ENCODE measurements at regions not wholly inside any gene's neighbourhood (a gene's known extent, or its start where the extent isn't known, plus 50 kb on each side); places are given as distances from the start of the nearest gene placed in this dataset.

- DNase-seq = no peak
Measured at GRCh38 chr16:48932216-48932855, 322.4 kb upstream of the N4BP1 start.

- no peak for DNase-seq
Measured at GRCh38 chr16:48930951-48931553, 321.1 kb upstream of the N4BP1 start.

- DNase-seq = no peak
Measured at GRCh38 chr16:48919791-48920190, 309.8 kb upstream of the N4BP1 start.

DNA sequence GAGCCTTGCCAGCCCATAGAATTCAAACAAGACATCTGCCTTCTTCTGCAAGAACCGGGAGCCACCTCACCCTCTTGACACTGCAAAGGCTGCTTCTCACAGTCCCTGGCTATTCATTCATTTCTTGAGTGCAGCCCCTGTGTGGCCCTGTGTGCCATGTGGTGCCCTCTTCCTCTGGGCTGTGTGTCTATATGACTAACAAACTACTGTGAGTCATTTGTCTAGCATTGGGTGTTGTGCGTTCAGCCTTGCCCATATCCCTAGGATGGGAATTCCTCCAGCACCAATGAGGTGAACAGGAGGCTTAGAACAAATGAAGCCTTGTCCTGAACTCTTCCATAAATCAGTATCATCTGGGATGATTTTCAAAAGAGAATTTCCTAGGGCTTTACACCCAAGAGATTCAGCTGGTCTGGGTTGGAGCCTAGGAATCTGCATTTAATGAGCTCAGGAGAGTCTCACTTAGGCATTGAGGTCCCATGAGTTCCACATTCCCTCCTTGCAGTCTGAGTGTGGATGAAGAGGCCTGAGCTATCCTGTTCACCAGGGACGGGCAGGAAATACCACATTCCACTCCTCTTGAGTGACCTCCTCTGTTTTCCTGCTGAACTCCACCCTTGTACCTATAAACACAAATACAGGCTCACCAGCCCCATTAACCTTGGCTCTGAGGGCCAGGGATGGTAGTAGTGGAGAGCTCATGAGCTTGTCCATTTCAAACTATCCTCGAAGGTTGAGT, 308.7 kb upstream of the N4BP1 start:
- DNase-seq = no peak

GRCh38 chr16:48916566-48916965, 306.6 kb upstream of the N4BP1 start:
- DNase-seq = no peak

- no peak for DNase-seq
Measured at GRCh38 chr16:48914070-48914469, 304.1 kb upstream of the N4BP1 start.

DNA sequence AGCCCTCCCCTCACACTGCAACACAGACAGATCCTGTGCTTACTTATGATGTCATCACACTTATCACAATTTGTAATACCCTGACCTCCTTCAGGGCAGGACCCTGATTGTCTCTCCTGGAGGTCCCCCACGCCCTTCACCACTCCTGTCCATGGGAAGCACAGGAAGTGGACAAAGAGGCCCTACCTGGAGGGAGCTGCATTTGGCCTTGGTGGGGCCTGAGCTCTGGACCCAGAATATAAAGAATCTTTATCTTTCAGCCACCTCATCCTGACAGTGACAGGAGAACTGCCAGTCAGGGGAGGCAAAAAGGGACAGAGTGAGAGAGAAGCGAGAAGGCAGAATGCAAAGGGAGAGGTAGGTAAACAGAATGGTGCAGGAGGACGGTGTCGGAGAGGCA, 303.4 kb upstream of the N4BP1 start:
- DNase-seq = no peak

DNA sequence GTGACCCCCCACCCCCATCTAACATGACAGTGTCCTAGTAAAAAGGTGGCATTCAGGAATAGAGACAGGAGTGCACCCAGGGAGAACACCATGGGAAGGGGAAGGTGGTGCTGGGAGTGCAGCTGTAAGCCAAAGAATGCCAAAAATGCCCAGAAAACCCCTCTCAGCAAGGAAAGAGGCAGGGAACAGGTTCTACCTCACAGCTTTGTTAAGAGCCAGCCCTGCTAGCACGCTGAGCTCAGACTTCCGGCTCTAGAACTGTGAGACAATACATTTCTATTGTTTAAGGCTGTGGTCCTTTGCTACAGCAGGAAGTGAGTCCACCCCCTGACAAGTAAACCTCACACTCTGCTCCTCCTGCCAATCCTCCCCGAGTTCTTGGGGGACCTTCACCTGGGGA, 302.4 kb upstream of the N4BP1 start:
- no peak for DNase-seq

DNA sequence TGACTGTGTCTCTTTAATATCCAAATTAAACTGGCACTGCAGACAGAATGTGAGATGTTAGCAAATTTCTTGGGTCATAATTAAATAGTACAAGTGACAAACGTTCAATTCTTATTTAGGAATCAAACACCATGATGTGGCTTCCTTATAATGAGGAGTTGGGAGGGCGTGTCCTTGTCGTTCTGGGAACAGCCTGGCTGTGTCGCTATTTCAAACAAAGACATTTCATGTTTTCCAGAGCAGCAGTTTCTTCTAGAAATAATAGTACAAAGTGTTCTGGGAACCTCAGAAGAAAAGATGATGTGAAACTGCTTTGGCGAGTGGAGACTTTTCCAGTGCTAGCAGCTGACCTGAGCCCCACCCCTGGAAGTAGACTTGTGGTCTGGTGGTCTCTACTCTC, 301.7 kb upstream of the N4BP1 start:
- DNase-seq = no peak

DNA sequence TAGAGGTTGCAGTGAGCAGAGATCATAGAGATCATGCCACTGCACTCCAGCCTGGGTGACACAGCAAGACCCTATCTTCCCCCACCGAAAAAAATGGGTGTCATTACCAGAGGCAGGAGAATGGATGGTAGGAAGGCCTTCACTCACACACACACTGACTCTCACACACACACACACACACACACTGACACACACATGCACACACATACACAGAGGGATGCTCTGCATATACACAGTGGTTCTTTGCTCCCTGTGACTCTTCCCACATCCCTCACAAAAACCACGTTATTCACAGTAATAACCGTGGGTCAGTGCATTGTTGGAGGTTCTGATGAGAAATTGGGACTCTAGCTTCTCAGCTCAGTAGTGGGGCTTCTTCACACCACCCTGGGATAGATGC, 300.2 kb upstream of the N4BP1 start:
- no peak for DNase-seq

- DNase-seq = no peak
Measured at GRCh38 chr16:48909231-48909630, 299.3 kb upstream of the N4BP1 start.

GRCh38 chr16:48907906-48908634, 298.1 kb upstream of the N4BP1 start:
- no peak for DNase-seq

- no peak for DNase-seq
Measured at GRCh38 chr16:48905632-48906505, 295.9 kb upstream of the N4BP1 start.

- DNase-seq = no peak
Measured at GRCh38 chr16:48904333-48904732, 294.4 kb upstream of the N4BP1 start.

GRCh38 chr16:48903039-48903438, 293.1 kb upstream of the N4BP1 start:
- DNase-seq = no peak

DNA sequence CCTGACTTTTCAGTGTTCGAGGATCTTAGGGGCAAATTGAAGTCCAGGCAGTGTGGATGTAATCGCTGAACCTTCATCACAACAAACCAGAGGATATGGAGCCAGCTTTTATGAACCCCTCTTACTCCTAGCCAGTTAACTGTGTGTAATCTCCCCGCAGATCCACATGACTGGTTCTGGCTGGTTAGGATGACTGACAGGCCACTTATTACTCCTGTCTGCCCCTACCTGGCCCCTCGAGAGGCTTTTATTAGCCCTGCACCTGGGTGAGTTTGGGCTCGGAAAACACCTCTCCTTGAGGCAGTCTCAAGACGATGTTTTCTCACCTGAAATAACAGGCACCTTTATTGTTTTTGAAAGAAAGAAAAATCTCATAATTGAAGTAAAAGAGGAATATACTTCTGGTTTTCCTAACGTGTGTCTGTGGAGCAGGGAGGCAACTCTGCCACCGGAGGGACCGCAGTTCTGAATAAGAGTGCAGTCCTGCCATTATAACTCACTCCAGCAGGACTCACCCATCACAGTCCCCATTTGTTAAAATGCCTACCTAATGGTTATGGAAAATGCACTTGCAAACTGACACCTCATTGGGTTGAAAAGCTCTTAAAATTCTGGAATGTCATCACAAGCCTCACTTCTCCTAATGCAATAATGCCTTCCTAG, 291.9 kb upstream of the N4BP1 start:
- DNase-seq = no peak

- DNase-seq = no peak
Measured at GRCh38 chr16:48899500-48899899, 289.5 kb upstream of the N4BP1 start.

- DNase-seq = no peak
Measured at GRCh38 chr16:48897698-48898205, 287.8 kb upstream of the N4BP1 start.

DNA sequence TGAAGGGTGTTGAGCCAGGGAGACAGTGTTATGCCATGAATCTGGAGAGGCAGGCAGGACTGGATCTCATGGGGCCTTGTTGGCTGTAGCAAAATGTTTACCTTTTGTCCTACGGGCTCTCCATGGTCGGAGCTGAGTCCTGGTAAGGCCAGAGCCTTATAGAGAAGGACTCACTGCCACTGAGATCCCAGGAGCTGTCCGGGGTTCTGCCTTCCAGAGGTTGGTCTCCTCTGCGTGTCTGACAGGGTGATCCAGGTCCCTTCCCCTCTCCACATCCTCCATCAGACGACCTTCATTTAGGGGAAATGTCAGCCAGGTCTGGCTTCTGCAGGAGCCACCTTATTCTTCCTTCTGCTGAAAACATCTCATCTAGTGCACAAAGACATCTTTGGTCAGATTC, 285.2 kb upstream of the N4BP1 start:
- DNase-seq = no peak

DNA sequence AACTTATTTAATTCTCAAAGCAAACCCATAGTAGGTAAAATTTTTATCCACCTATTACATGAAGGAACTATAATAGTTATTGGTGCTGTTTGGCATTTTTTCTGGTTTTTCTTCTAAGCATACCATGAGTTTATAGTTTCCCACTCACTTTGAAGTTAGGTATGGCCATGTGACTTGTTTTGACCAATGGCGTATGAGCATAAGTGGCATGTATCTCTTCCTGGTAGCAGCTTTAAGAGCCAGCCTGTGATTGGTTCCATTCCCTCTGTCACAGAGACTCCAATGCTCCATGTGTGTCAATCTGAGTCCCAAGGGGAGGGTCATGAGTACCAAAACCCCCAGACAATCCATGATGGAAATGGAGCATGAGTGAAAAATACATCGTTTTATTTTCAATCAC, 282.9 kb upstream of the N4BP1 start:
- DNase-seq = no peak

DNA sequence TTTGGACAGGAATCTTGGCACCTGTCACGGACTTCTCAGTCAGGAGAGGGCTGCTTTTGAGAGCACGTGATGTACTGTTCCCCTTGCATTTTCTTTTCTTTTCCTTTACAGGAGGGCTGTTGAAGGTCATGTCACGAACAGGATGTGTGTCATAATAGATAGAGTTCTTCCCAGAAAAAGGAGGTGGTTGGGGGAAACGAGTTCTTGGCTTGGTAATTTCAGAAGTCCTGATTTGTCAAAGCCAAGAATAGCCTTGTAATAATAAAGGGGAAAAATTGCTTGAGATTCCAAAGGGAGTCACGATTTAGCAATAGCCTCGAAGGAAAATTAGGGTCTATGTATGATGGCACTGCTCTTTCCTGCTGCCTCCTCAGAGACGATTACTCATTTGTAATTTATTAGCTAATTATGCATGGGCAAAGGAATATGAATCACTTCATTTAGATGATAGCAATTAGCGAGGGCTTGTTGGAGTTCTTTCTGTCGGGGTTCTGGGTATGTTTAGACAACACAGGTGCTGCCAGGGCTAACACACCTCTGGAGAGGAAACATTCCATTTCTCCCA, 277.7 kb upstream of the N4BP1 start:
- DNase-seq = no peak

DNA sequence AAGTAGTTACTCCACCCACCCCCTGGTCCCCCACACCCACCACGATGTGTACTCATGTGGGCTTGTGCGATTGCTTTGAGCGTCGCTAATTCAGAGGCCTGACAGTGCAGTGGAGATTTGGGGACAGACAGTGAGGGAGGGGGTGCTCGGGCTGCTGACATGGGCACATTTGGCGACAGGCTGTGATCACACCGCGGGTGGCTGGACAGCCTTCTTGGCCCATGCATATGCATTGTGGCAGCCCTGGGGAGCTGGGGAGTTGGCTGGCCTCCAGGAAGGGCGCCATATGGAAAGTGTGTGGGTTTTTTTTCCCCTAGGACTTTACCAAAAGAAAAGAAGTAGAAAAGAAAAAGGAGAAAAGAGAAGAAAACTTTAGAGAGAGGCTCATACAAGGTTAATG, 275.5 kb upstream of the N4BP1 start:
- no peak for DNase-seq
